Ramos (cell line): ENCODE measurements at regions not wholly inside any gene's neighbourhood (a gene's known extent, or its start where the extent isn't known, plus 50 kb on each side); places are given as distances from the start of the nearest gene placed in this dataset.

Experiments used
- in situ Hi-C: fragments of 300-500 bp; cut with MboI; formaldehyde crosslinking; loops from one replicate; pipeline ENCODE4 v1.14.3; 2022; ENCODE audit warnings: low sequenced_read_pairs; ENCODE audit not compliant: unreplicated experiment

GRCh38 chr4:108529984-108530905 lies 90.1 kb upstream of the RPL34 start:
- in situ Hi-C loops: no loop called here

GRCh38 chr4:108529102-108529501 lies 91.3 kb upstream of the RPL34 start:
- in situ Hi-C loops: no loop called here

- in situ Hi-C loops: no loop called here
Observed at GRCh38 chr4:108527723-108528122, 92.7 kb upstream of the RPL34 start.

GRCh38 chr4:108520807-108521206 lies 99.6 kb upstream of the RPL34 start:
- in situ Hi-C loops: no loop called here

- in situ Hi-C loops: no loop called here
Observed at GRCh38 chr4:108519911-108520601, 100.3 kb upstream of the RPL34 start.

GRCh38 chr4:108519208-108519833 lies 101.1 kb upstream of the RPL34 start:
- in situ Hi-C loops: no loop called here

GRCh38 chr4:108512615-108513505 lies 107.5 kb upstream of the RPL34 start:
- in situ Hi-C loops: no loop called here

- in situ Hi-C loops: no loop called here
Observed at GRCh38 chr4:108511618-108512017, 108.8 kb upstream of the RPL34 start.

- in situ Hi-C loops: no loop called here
Observed at GRCh38 chr4:108502356-108502755, 118.0 kb upstream of the RPL34 start.

- in situ Hi-C loops: no loop called here
Observed at GRCh38 chr4:108498925-108499324, 121.5 kb upstream of the RPL34 start.

- in situ Hi-C loops: no loop called here
Observed at GRCh38 chr4:108493596-108493931, 126.8 kb upstream of the RPL34 start.

- in situ Hi-C loops: no loop called here
Observed at GRCh38 chr4:108492816-108493595, 127.4 kb upstream of the RPL34 start.

GRCh38 chr4:108488865-108489264 lies 131.5 kb upstream of the RPL34 start:
- in situ Hi-C loops: loop anchor here (5.0 kb wide), 1 partner anchor 472 kb away; no protein-coding TSS in a partner anchor

- in situ Hi-C loops: loop anchor here (5.0 kb wide), 1 partner anchor 469 kb away; no protein-coding TSS in a partner anchor
Observed at GRCh38 chr4:108486046-108486445, 134.3 kb upstream of the RPL34 start.

GRCh38 chr4:108484187-108484586 lies 136.2 kb upstream of the RPL34 start:
- in situ Hi-C loops: no loop called here

GRCh38 chr4:108483650-108484049 lies 136.7 kb upstream of the RPL34 start:
- in situ Hi-C loops: no loop called here

GRCh38 chr4:108483079-108483478 lies 137.3 kb upstream of the RPL34 start:
- in situ Hi-C loops: no loop called here

- in situ Hi-C loops: no loop called here
Observed at GRCh38 chr4:108480881-108481280, 139.5 kb upstream of the RPL34 start.

- in situ Hi-C loops: no loop called here
Observed at GRCh38 chr4:108477527-108478108, 142.8 kb upstream of the RPL34 start.
